ENCODE measurements at regions not wholly inside any gene's neighbourhood (a gene's known extent, or its start where the extent isn't known, plus 50 kb on each side); places are given as distances from the start of the nearest gene placed in this dataset.
A peak's percentile ranks its signal among the peaks of the same experiment; 100 is the strongest.

DNA sequence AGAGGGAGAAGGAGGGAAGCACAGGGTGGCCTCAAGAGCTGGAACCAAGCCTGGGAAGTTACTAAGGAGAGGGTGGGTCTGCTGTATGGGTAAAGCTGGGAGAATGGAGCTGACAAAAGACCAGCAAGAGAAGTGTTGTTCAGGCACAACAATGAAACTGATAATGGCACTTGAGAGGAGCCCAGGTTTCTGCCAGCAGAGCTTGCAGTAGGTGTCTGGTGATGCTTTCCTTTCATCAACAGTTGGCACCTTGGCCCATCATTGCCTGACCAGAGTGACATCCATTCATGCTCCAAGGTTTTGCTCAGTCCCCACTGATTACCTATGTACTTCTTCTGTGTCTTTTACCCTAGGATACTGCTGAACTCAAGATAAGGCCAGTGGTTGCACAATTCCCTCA is 92.9 kb upstream of the CXCR4 start:
- DNase-seq = no peak

GRCh38 chr2:136210455-136210805 is 92.5 kb upstream of the CXCR4 start:
- DNase-seq = no peak

- DNase-seq = no peak
These were observed 91.9 kb upstream of the CXCR4 start for GRCh38 chr2:136209561-136210454.

DNA sequence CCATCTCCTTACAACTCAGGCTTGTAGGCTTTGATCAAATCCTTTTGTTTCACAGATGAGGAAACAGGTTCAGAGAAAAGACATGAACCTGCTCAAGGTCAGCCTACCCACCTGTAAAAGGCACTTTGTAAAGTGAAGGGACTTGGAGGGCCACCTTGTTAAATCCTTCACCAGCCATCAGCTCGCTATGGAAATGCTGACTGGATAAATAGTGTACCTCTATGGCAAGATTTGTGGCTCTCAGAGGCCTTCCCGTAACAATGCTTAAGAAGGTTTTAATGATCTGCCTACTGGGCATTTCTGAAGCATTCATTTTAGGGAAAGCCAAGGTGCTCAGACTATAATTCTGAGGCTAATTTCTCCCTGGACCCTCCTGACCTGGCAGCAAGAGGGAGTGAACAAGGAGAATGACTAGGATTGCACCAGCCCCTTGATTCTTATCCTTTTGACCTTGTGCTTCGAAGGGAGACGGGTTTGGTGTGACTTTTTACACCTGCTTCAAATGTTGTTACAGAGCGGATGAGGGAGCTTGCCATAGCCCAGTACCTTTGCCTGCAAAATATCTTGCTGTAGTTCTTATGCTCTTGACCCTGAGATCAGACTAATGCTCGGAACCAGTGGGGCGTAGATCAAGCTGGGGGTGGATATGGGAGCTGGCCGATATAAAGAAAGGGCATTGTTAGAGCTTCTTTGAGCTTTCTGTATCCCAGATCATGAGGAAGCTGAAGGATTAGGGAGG is 90.9 kb upstream of the CXCR4 start:
- no peak for DNase-seq

DNA sequence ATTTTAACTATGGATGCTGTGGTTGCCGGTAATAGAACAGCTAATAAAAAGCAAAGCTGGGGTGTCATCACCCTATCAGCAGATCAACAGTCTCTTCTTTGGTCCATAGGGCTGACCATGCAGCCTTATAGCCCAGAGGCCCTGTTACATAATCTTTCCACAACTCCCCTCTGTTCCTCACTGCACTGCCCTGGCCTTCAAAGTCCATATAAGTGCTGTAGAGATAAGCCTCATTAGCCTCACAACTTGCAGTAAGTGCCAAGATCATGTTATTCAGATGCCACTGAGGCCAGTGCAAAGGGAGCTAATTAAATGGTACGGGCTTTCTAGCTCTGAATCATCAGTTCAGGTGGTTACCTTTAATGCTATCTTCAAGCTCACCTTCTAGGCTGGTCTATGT is 89.7 kb upstream of the CXCR4 start:
- no peak for DNase-seq

DNA sequence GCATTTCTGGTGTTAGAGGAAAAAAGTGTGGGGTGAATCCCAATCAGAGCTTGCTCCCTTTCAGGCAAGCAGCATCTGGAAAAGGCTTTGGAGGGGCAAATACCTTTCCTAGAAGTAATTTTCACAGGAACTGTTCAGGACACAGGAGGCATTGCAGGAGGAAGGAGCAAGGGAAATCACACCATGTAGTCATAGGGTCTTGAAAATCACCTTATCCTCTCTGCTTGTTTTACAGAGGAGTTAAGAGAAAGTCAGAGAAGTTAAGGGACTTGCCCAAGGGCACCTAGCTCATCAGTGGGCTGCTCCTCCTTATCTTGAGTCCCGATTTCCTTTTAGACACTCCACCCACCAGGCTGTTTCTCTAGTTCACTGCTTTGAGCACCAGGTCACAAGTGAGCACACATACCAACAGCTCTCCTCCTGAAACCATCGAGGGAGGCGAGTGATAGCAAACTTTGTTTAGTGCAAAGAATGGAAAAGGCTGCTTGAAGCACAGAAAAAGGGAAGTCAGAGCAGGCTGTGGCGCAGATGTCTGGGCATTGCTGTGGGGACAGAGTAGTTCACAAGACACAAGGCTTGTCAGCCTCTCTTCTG is 89.2 kb upstream of the CXCR4 start:
- peak; percentile 52 for DNase-seq

- DNase-seq = peak; percentile 66
These were observed 88.7 kb upstream of the CXCR4 start for GRCh38 chr2:136206613-136207012.

GRCh38 chr2:136205615-136206014 is 87.7 kb upstream of the CXCR4 start:
- DNase-seq = no peak

DNA sequence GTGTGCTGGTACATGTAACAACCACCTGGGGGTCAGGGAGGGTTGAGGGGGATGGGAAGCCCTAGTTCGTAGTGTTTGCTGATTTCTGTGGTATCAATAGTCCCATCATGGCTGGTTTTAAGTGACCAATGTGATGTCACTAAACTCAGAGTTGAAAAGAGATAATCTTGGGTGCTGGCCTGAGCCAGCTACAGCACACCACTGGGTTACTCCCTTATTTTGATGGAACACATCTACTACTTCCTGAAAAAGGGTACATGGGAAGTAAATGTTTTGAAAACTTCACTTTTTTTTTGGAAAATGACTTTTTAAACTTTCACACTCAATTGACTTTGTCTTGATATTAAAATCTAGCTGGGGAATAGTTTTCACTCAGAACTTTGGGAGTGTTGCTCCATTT is 87.0 kb upstream of the CXCR4 start:
- DNase-seq = no peak

DNA sequence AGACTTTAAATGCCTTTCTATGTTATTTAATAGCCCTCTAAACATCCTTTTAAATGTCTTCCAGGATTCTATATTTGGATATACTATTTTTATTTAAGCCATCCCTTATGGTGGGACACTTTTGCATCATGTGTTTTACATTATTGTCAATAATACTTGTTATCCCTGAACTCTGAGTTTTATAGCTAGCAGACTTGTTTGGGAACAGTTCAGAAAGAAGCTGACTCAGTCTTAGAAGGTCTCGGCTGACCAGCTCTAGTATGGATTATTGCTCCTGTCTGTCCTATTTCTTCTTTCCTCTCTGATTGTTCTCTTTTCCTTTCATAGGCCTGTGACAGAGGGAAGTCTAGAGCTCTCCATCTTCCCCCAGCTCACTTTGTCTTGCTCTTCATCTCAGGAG is 77.3 kb upstream of the CXCR4 start:
- DNase-seq = no peak

GRCh38 chr2:136191041-136191440 is 73.1 kb upstream of the CXCR4 start:
- no peak for DNase-seq

GRCh38 chr2:136189221-136189782 is 71.4 kb upstream of the CXCR4 start:
- DNase-seq = no peak

- no peak for DNase-seq
These were observed 70.1 kb upstream of the CXCR4 start for GRCh38 chr2:136188086-136188485.

DNA sequence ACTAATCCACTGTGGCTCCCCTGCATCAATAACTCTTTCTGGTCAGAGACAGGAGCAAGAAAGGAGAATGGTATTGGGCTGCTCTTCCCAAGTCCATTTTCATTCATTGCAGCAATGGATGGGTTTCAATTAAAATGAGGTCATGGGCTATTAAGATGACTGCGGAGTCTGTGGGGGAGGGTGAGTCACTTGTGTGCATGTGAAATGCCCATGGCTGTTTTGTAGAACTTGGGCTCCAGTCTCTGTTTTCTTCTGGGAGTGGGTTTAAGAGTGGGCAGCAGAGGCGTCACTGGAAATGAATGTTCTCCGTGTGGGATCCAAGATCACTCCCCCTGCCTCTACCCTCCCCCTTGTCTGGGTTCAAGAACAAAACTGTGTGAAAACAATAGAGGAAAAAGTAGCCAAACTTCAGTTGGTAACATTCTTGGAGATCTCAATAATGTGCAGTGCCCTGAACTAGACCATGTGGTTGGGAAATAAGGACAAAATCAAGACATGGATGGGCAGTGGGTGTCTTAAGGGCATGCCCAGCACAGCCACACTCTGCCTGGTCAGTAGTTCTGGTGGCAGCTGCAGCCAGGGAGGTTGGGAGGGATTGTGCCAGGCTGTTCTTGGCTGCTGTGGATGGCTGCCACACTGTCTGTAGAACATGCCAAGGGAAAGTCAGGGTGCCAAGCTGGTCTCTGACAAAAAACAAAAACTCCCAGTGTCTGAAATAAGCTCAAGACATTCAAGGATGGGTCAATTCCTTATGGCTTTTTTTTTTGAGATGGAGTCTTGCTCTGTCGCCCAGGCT is 68.2 kb upstream of the CXCR4 start:
- DNase-seq = no peak

DNA sequence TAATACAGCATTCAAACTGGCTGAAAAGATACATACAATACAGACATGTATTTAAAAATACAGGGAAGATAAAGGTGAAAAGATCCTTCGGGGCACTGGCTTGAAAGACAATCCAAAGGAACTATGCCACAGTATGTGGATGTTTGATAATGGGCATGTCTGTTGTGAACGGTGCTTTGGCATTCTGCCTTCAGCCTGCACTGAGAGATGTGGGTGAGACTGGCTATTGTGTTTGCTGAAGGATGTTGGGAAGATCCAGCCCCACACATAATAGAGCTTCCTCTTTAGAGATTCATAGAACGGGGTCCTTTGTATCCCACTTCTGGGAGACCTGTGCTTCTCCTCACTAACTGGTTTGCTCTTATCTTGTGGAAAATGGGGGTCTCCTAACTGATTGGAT is 65.1 kb upstream of the CXCR4 start:
- DNase-seq = no peak

DNA sequence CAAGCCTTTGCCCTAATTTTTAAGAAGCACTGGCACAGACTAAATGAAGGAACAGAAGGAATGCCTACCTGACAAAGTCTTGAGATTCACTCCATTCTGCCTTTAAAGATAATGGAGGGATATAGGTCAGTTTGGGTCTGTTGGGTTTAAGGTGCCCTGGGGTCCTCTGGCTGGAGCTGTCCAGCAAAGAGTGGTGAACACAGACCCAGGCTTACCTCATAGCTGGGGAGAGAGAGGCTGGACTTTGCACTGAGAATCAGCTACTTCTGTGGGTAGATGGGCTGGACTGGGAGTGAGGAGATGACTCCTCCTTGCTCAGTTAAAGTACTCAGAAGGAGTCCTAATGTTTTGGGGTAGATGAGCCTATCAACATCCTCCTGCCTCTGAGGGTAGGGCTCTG is 64.4 kb upstream of the CXCR4 start:
- DNase-seq = no peak

DNA sequence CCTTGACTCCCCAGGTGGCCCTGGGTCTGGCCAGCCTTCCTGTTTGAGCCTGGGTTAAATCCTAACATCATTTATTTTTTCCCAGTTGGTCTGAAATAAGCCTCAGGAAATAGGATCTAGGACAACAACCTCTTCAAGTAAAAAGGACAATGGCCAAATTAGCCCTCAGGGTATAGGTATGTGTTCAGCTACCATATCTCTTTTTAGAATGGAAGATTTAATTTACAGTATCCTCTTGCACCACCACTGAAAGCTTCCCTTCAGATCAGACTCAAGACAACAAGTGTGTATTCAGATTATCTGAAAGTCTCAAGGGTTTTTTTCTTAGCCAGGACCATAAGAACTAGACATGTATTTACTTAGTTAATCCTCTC is 61.6 kb upstream of the CXCR4 start:
- no peak for DNase-seq

DNA sequence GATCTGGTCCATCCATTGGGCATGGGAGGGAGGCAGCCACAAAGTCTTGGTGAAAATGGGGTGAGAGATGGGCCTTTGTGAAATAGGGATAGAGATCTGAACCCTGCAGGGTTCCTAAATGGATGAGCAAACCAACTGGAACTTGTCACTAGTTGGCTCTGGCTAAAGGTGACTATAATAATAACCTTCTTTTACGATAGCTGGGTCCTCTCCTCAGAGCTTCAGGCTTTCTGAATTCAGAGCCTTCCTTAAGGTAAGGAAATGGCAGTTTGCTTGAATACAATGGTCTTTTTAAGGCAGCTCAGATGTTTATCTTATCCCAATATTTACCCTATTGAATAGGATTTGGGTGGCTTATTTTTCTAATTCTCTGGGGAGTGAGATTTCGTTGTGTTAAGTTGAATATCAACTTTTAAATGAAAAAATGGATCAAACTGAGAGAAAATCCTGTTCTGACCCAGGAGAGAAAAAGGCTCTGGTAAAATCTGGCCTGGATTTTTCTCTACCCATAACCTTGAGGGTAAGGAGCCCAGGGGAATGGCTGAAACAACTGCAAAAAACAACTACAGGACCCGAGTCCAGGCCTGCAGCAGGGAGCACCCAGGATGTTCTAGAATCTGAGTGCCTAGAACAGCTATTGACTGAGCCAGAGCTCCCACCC is 61.1 kb upstream of the CXCR4 start:
- no peak for DNase-seq

DNA sequence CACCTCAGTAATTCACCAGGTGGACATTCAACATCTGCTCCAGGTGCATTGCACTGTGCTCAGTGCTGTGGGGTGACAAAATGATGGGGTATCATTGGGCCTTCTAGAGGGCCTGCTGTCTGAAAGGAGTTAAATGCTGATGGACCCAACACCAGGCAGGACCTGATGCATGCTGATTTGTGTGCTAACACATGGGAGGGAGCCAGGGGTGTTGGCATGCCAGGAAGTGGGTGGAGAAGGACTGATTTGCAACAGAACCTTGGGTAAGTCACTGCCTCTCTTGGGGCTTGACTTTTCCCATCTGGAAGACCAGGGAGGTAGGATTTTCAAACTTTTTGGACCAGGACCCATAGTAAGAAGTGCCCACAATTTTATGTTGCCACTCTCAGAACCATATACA is 57.9 kb upstream of the CXCR4 start:
- DNase-seq = no peak

DNA sequence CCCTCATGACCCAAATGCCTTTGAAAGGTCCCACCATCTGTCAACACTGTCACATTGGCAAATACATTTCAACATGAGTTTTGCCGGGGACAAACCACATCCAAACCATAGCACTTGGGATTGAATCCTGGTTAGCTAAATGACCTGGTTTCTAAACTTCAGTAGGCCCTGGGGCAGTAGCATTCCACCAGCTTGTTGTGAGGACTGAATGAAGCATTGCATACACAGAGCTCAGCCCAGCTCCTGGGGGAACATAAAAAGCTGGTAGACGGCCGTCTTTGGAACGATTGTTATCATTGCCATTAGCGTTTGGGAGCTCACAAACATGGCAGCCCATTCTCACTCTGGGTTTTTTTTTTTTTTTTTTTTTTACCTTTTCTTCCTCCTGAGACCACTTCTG is 57.5 kb upstream of the CXCR4 start:
- DNase-seq = no peak

GRCh38 chr2:136173126-136173525 is 55.2 kb upstream of the CXCR4 start:
- DNase-seq = no peak

DNA sequence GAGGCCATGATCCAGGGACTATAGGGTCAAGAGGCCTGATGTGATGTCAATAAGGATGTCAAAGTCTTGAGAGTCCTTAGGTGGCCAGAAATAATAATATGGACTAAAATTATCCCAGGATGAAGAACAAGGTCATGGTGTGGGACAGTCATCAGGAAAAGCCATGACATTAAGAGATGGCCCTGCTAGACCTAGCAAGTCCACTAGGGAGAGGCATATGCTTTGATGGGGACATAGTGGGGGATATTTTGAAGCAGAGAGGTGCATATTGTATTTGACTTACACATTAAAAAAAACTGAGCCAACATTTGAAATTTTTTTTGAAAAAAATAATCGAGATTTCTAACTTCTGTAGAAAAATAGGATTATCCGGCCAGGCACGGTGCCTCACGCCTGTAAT is 53.3 kb upstream of the CXCR4 start:
- no peak for DNase-seq
